ENCODE measurements at regions not wholly inside any gene's neighbourhood (a gene's known extent, or its start where the extent isn't known, plus 50 kb on each side); places are given as distances from the start of the nearest gene placed in this dataset.

- Histone ChIP-seq H3K36me3 (no peaks in the 10 kb centered on the region), H3K4me1 (no peaks in the 10 kb centered on the region), H3K27ac (replicated peaks) (no peak overlapping the region), H3K9me3 (replicated peaks) (peaks cover 5% of the 10 kb centered on the region), H3K27me3 (ENCODE audit: low read depth) (no peaks in the 10 kb centered on the region), H3K4me3 (no peak overlapping the region)
- TF ChIP-seq CTCF (IDR thresholded peaks at IDR 0.05; ENCODE audit: borderline replicate concordance): no peak
- DNase-seq: no peak
- intact Hi-C loops (cut with micrococcal nuclease): no loop called here
Observed at GRCh38 chr3:22938739-22939138, 264.4 kb upstream of the UBE2E2 start.

GRCh38 chr3:22939349-22939748 lies 263.8 kb upstream of the UBE2E2 start:
- no peak for TF ChIP-seq CTCF (IDR thresholded peaks at IDR 0.05; ENCODE audit: borderline replicate concordance)
- Histone ChIP-seq H3K27me3 (ENCODE audit: low read depth) (no peaks in the 10 kb centered on the region), H3K4me3 (no peak overlapping the region), H3K9me3 (replicated peaks) (peaks cover 5% of the 10 kb centered on the region), H3K4me1 (no peaks in the 10 kb centered on the region), H3K27ac (replicated peaks) (no peak overlapping the region), H3K36me3 (no peaks in the 10 kb centered on the region)
- intact Hi-C loops (cut with micrococcal nuclease): no loop called here
- no peak for DNase-seq

DNA sequence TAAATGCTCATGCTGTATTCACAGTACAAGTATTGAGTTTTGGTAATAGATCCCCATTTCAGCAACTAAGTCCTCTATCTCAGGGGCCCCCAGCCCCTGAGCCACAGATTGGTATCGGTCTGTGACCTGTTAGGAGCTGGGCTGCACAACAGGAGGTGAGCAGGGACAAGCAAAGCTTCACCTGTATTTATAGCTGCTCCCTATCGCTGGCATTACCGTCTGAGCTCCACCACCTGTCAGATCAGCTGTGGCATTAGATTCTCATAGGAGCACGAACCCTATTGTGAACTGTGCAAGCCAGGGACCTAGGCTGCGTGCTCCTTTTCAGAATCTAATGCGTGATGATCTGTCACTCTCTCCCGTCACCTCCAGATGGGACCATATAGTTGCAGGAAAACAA lies 262.8 kb upstream of the UBE2E2 start:
- Histone ChIP-seq H3K9me3 (replicated peaks) (peaks cover 5% of the 10 kb centered on the region), H3K4me3 (no peak overlapping the region), H3K36me3 (no peaks in the 10 kb centered on the region), H3K4me1 (no peaks in the 10 kb centered on the region), H3K27me3 (ENCODE audit: low read depth) (no peaks in the 10 kb centered on the region), H3K27ac (replicated peaks) (no peak overlapping the region)
- intact Hi-C loops (cut with micrococcal nuclease): no loop called here
- no peak for TF ChIP-seq CTCF (IDR thresholded peaks at IDR 0.05; ENCODE audit: borderline replicate concordance)
- DNase-seq: no peak

GRCh38 chr3:22942981-22943380 lies 260.1 kb upstream of the UBE2E2 start:
- no peak overlapping the region for H3K27ac ChIP-seq (replicated peaks)
- DNase-seq: no peak
- H3K4me3 ChIP-seq: no peak overlapping the region
- TF ChIP-seq CTCF (IDR thresholded peaks at IDR 0.05; ENCODE audit: borderline replicate concordance): no peak
- no peaks in the 10 kb centered on the region for H3K36me3 ChIP-seq
- no peaks in the 10 kb centered on the region for H3K9me3 ChIP-seq (replicated peaks)
- H3K27me3 ChIP-seq (ENCODE audit: low read depth): no peaks in the 10 kb centered on the region
- intact Hi-C loops (cut with micrococcal nuclease): no loop called here
- no peaks in the 10 kb centered on the region for H3K4me1 ChIP-seq

- H3K4me1 ChIP-seq: no peaks in the 10 kb centered on the region
- DNase-seq: no peak
- H3K27ac ChIP-seq (replicated peaks): no peak overlapping the region
- intact Hi-C loops (cut with micrococcal nuclease): no loop called here
- no peaks in the 10 kb centered on the region for H3K36me3 ChIP-seq
- no peaks in the 10 kb centered on the region for H3K9me3 ChIP-seq (replicated peaks)
- no peak overlapping the region for H3K4me3 ChIP-seq
- H3K27me3 ChIP-seq (ENCODE audit: low read depth): no peaks in the 10 kb centered on the region
- TF ChIP-seq CTCF (IDR thresholded peaks at IDR 0.05; ENCODE audit: borderline replicate concordance): no peak
Observed at GRCh38 chr3:22947851-22948250, 255.3 kb upstream of the UBE2E2 start.

GRCh38 chr3:22951910-22952309 lies 251.2 kb upstream of the UBE2E2 start:
- no peak overlapping the region for H3K4me3 ChIP-seq
- intact Hi-C loops (cut with micrococcal nuclease): loop anchor here (5.0 kb wide), 1 partner anchor 385 kb away; no protein-coding TSS in a partner anchor
- no peak for TF ChIP-seq CTCF (IDR thresholded peaks at IDR 0.05; ENCODE audit: borderline replicate concordance)
- no peak overlapping the region for H3K27ac ChIP-seq (replicated peaks)
- H3K36me3 ChIP-seq: no peaks in the 10 kb centered on the region
- H3K9me3 ChIP-seq (replicated peaks): peaks cover 6% of the 10 kb centered on the region
- peak; percentile 30 for DNase-seq
- H3K27me3 ChIP-seq (ENCODE audit: low read depth): no peaks in the 10 kb centered on the region
- no peaks in the 10 kb centered on the region for H3K4me1 ChIP-seq

Data from left ventricle myocardium inferior (tissue), 1 donor.